RCC 7860 (cell line): ENCODE measurements at regions not wholly inside any gene's neighbourhood (a gene's known extent, or its start where the extent isn't known, plus 50 kb on each side); places are given as distances from the start of the nearest gene placed in this dataset.
A peak's percentile ranks its signal among the peaks of the same experiment; 100 is the strongest.
"Not testable (repeated sequence)": the region's sequence is repeated elsewhere in the genome, so short reads cannot be mapped to it uniquely, and the experiment has no call there.

Source experiments
- DNase-seq: peaks from one replicate; pipeline ENCODE4 v3.0.0-alpha.2; 2015; ENCODE audit warnings: low spot score
- FAIRE-seq: peaks from 2 replicates; lab custom pipeline; 2012; peaks lifted over from hg19 to GRCh38; lab: Jason Lieb, UNC

GRCh38 chr7:45401155-45401554 lies 173.0 kb upstream of the ADCY1 start:
- DNase-seq (no peak), FAIRE-seq (no peak)

GRCh38 chr7:45401851-45402250 lies 172.3 kb upstream of the ADCY1 start:
- no peak for DNase-seq
- no peak for FAIRE-seq

- FAIRE-seq: no peak
- no peak for DNase-seq
These were observed 171.5 kb upstream of the ADCY1 start for GRCh38 chr7:45402480-45403218.

GRCh38 chr7:45404622-45405021 lies 169.5 kb upstream of the ADCY1 start:
- FAIRE-seq (no peak), DNase-seq (no peak)

GRCh38 chr7:45407730-45408408 lies 166.3 kb upstream of the ADCY1 start:
- no peak for FAIRE-seq
- DNase-seq: no peak

GRCh38 chr7:45408409-45408737 lies 165.8 kb upstream of the ADCY1 start:
- no peak for DNase-seq
- no peak for FAIRE-seq

GRCh38 chr7:45410893-45411292 lies 163.3 kb upstream of the ADCY1 start:
- DNase-seq: no peak

GRCh38 chr7:45413419-45413818 lies 160.7 kb upstream of the ADCY1 start:
- FAIRE-seq (no peak), DNase-seq (no peak)

More at GRCh38 chr7:45410893-45411292, 163.3 kb upstream of the ADCY1 start:
- no peak for FAIRE-seq

- no peak for FAIRE-seq
- DNase-seq: no peak
These were observed 159.9 kb upstream of the ADCY1 start for GRCh38 chr7:45414226-45414625.

- DNase-seq (no peak), FAIRE-seq (no peak)
These were observed 158.9 kb upstream of the ADCY1 start for GRCh38 chr7:45415265-45415664.

GRCh38 chr7:45416846-45417245 lies 157.3 kb upstream of the ADCY1 start:
- FAIRE-seq (no peak), DNase-seq (no peak)

GRCh38 chr7:45417268-45417667 lies 156.9 kb upstream of the ADCY1 start:
- no peak for FAIRE-seq
- DNase-seq: no peak

GRCh38 chr7:45417735-45418134 lies 156.4 kb upstream of the ADCY1 start:
- DNase-seq: no peak
- FAIRE-seq: no peak

GRCh38 chr7:45420843-45421495 lies 153.2 kb upstream of the ADCY1 start:
- FAIRE-seq: no peak

GRCh38 chr7:45421806-45422205 lies 152.4 kb upstream of the ADCY1 start:
- DNase-seq: no peak
- FAIRE-seq: no peak

More at GRCh38 chr7:45420843-45421495, 153.2 kb upstream of the ADCY1 start:
- DNase-seq: no peak

GRCh38 chr7:45430397-45430796 lies 143.8 kb upstream of the ADCY1 start:
- no peak for FAIRE-seq
- no peak for DNase-seq

- no peak for FAIRE-seq
- no peak for DNase-seq
These were observed 139.9 kb upstream of the ADCY1 start for GRCh38 chr7:45434167-45434784.

GRCh38 chr7:45435131-45435530 lies 139.0 kb upstream of the ADCY1 start:
- no peak for DNase-seq
- FAIRE-seq: no peak

- FAIRE-seq (peak; percentile 99), DNase-seq (peak; percentile 81)
These were observed 138.3 kb upstream of the ADCY1 start for GRCh38 chr7:45435846-45436245.

GRCh38 chr7:45440776-45441175 lies 133.4 kb upstream of the ADCY1 start:
- DNase-seq, FAIRE-seq: not testable (repeated sequence)

GRCh38 chr7:45443263-45443662 lies 130.9 kb upstream of the ADCY1 start:
- no peak for DNase-seq
- FAIRE-seq: no peak
